IMR-90 (cell line): ENCODE measurements at regions not wholly inside any gene's neighbourhood (a gene's known extent, or its start where the extent isn't known, plus 50 kb on each side); places are given as distances from the start of the nearest gene placed in this dataset.

ENCODE experiments used
- ATAC-seq: fragments of 200-7000 bp; cut with Tn5 transposase; 2 replicates; pipeline ENCODE4 v1.9.1; 2020; ENCODE audit warnings: low read depth, mild to moderate bottlenecking, moderate library complexity
- BruUV-seq: library from RNA; stranded (reverse); fragments of 400-500 nt; replicated peaks from 2 replicates; lab custom pipeline; 2021; lab: Mats Ljungman, UMichigan
- CTCF ChIA-PET: fragments of 300-600 bp; formaldehyde crosslinking; extraction: SDS; loops from one replicate; lab custom pipeline; 2021; ENCODE audit warnings: antibody characterized with exemption; lab: Yijun Ruan, JAX
- POLR2A ChIA-PET: fragments of 300-600 bp; sonication (Branson Sonifier 250); formaldehyde crosslinking; loops from one replicate; lab custom pipeline; 2022; ENCODE audit warnings: antibody characterized with exemption; ENCODE audit not compliant: unreplicated experiment; lab: Charles Lee
- DNase-seq: peaks from one replicate; pipeline ENCODE4 v3.0.0; 2013
- H2AFZ ChIP-seq: replicated peaks from 2 replicates; pipeline ENCODE3; 2013; ENCODE audit warnings: low read length, mild to moderate bottlenecking; ENCODE audit not compliant: poor library complexity
- H2AK5ac ChIP-seq: 2 replicates; pipeline ENCODE4 v1.6.1; 2013; ENCODE audit warnings: low read depth, low read length, inconsistent platforms
- H2AK9ac ChIP-seq: replicated peaks from 2 replicates; pipeline ENCODE3; 2013; ENCODE audit warnings: mild to moderate bottlenecking, low read depth, low read length, moderate library complexity; ENCODE audit not compliant: poor library complexity
- H2BK120ac ChIP-seq: 2 replicates; pipeline ENCODE4 v1.6.1; 2013; ENCODE audit warnings: low read depth, low read length, inconsistent platforms
- H2BK15ac ChIP-seq: 3 replicates; pipeline ENCODE4 v1.6.1; 2013; ENCODE audit warnings: low read depth, low read length, inconsistent platforms
- H2BK20ac ChIP-seq: 2 replicates; pipeline ENCODE4 v1.6.1; 2013; ENCODE audit warnings: low read depth, mild to moderate bottlenecking, inconsistent platforms, low read length, moderate library complexity
- H2BK5ac ChIP-seq: 2 replicates; pipeline ENCODE4 v1.6.1; 2013; ENCODE audit warnings: mild to moderate bottlenecking, low read depth, low read length, inconsistent platforms; ENCODE audit not compliant: poor library complexity, severe bottlenecking
- H3K14ac ChIP-seq: replicated peaks from 2 replicates; pipeline ENCODE4 v1.6.1; 2013; ENCODE audit warnings: low read depth, low read length, inconsistent platforms
- H3K18ac ChIP-seq: 2 replicates; pipeline ENCODE4 v1.6.1; 2013; ENCODE audit warnings: low read depth, low read length, control low read depth
- H3K23ac ChIP-seq: 2 replicates; pipeline ENCODE4 v1.6.1; 2013; ENCODE audit warnings: low read depth, low read length, inconsistent platforms
- H3K27ac ChIP-seq: 2 replicates; pipeline ENCODE4 v1.5.1; 2013; ENCODE audit warnings: mild to moderate bottlenecking, control low read depth, low read length; ENCODE audit not compliant: insufficient read depth
- H3K27me3 ChIP-seq: 2 replicates; pipeline ENCODE4 v1.6.1; 2013; ENCODE audit warnings: low read length; ENCODE audit not compliant: control insufficient read depth, insufficient read depth
- H3K36me3 ChIP-seq: 2 replicates; pipeline ENCODE4 v1.6.1; 2013; ENCODE audit warnings: low read length, mixed read lengths; ENCODE audit not compliant: control insufficient read depth, insufficient read depth
- H3K4ac ChIP-seq: 2 replicates; pipeline ENCODE4 v1.6.1; 2013; ENCODE audit warnings: low read depth, low read length, inconsistent platforms
- H3K4me1 ChIP-seq: 2 replicates; pipeline ENCODE4 v1.6.1; 2013; ENCODE audit warnings: low read length, mixed read lengths; ENCODE audit not compliant: control insufficient read depth, insufficient read depth
- H3K4me2 ChIP-seq: 2 replicates; pipeline ENCODE4 v1.6.1; 2013; ENCODE audit warnings: low read depth, mild to moderate bottlenecking, control low read depth, low read length, moderate library complexity
- H3K4me3 ChIP-seq: 2 replicates; pipeline ENCODE4 v1.5.1; 2013; ENCODE audit warnings: low read depth, mild to moderate bottlenecking, control low read depth, low read length, moderate library complexity; ENCODE audit not compliant: insufficient read depth
- H3K56ac ChIP-seq: 2 replicates; pipeline ENCODE4 v1.6.1; 2013; ENCODE audit warnings: low read length, inconsistent platforms; ENCODE audit not compliant: insufficient read depth; ENCODE audit errors: extremely low read depth
- H3K79me1 ChIP-seq, 2 experiments: 2 replicates each; pipeline ENCODE4 v1.6.1; 2013; ENCODE audit warnings: low read length in 2 of 2, inconsistent platforms in 1 of 2, low read depth in 1 of 2
- H3K9ac ChIP-seq: 2 replicates; pipeline ENCODE4 v1.6.1; 2013; ENCODE audit warnings: low read depth, low read length, control low read depth
- H3K9me1 ChIP-seq: 2 replicates; pipeline ENCODE4 v1.6.1; 2013; ENCODE audit warnings: low read length, inconsistent platforms; ENCODE audit not compliant: insufficient read depth
- H3K9me3 ChIP-seq: 2 replicates; pipeline ENCODE4 v1.6.1; 2013; ENCODE audit warnings: low read length; ENCODE audit not compliant: control insufficient read depth, insufficient read depth
- H4K20me1 ChIP-seq: 2 replicates; pipeline ENCODE4 v1.6.1; 2013; ENCODE audit warnings: low read length, inconsistent platforms; ENCODE audit not compliant: insufficient read depth
- H4K5ac ChIP-seq: 2 replicates; pipeline ENCODE4 v1.6.1; 2013; ENCODE audit warnings: mild to moderate bottlenecking, low read depth, low read length, control low read depth
- H4K8ac ChIP-seq, 2 experiments: 2 replicates each; pipeline ENCODE4 v1.6.1; 2013; ENCODE audit warnings: low read depth in 2 of 2, low read length in 2 of 2, control low read depth in 1 of 2, inconsistent platforms in 1 of 2
- H4K91ac ChIP-seq: 2 replicates; pipeline ENCODE4 v1.6.1; 2013; ENCODE audit warnings: low read depth, low read length, inconsistent platforms; ENCODE audit not compliant: insufficient read depth
- MAFK ChIP-seq: IDR thresholded peaks from 2 replicates; pipeline ENCODE4 v1.6.1; 2012; ENCODE audit warnings: low read depth, low read length, improper control_type of control experiment
- WGBS, 2 experiments: methylation state at CpG; one replicate each; pipeline versions ENCODE4 v1.1.5 to v1.1.7; 2013; ENCODE audit warnings: missing lambda C conversion rate in 2 of 2; ENCODE audit not compliant: insufficient read length in 1 of 2; ENCODE audit errors: extremely low coverage in 2 of 2; 5-methylcytosine and 5-hydroxymethylcytosine counted together
- dilution Hi-C: fragments of 300-500 bp; cut with HindIII; formaldehyde crosslinking; loops from one replicate; pipeline ENCODE4 v1.14.3; 2018; ENCODE audit warnings: low sequenced_read_pairs; ENCODE audit not compliant: unreplicated experiment
- in situ Hi-C: fragments of 300-500 bp; cut with MboI; formaldehyde crosslinking; loops from 3 replicates; pipeline ENCODE4 v1.14.3; 2019; ENCODE audit warnings: low sequenced_read_pairs, inconsistent platforms, mixed read lengths
- intact Hi-C: fragments of 100-400 bp; cut with micrococcal nuclease; formaldehyde crosslinking; loops from 2 replicates; pipeline ENCODE4 v1.10.0; 2022
- TF ChIP-seq, protein P1 (sequence below): fragments of 150-350 bp; IDR thresholded peaks from 2 replicates; pipeline ENCODE4 v1.6.1; 2017; ENCODE audit warnings: mild to moderate bottlenecking, antibody characterized with exemption, low read length, low read depth

DNA sequence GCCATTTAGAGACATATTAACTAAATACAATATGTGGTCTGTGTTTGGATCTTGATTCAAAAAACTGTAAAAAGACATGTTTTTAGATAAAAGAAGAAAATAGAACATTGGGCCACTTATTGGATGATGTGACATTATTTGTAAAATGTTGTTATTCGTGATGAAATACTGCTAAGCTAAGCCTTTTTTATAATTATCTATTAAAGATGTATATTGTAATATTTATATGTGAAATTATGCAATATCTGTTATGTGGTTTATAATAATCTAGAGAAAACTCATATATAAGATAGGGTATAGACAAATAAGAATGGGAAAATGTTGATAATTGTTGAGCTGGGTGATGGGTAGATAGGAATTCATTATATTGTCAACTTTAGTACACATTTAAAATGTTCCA, 82.0 kb upstream of the RGS1 start:
- Histone ChIP-seq H2AK5ac (no peak overlapping the region), H4K91ac (no peak overlapping the region), H3K4me2 (no peak overlapping the region), H3K56ac (no peak overlapping the region), H3K4me3 (no peak overlapping the region), H2BK120ac (no peak overlapping the region), H2AFZ (no peak overlapping the region), H3K4ac (no peak overlapping the region), H3K9me3 (no peaks in the 10 kb centered on the region), H3K23ac (no peak overlapping the region), H2AK9ac (no peak overlapping the region), H4K20me1 (no peaks in the 10 kb centered on the region), H3K27me3 (no peaks in the 10 kb centered on the region), H2BK5ac (no peak overlapping the region), H2BK15ac (no peak overlapping the region), H3K9ac (no peak overlapping the region), H3K27ac (no peak overlapping the region), H3K4me1 (0 out of 2 replicates have a peak, but pooled peaks cover 2% of the 10 kb centered on the region), H3K14ac (no peak overlapping the region), H4K8ac (no peak overlapping the region), H2BK20ac (no peak overlapping the region), H3K18ac (no peak overlapping the region), H3K9me1 (no peaks in the 10 kb centered on the region; the same call in 1 of the 2 replicates), H3K79me1 (no peaks in the 10 kb centered on the region), H4K5ac (no peak overlapping the region), H3K36me3 (no peaks in the 10 kb centered on the region)
- ATAC-seq (no peak), DNase-seq (no peak)
- intact Hi-C loops (no loop called here), in situ Hi-C loops (no loop called here), dilution Hi-C loops (loop anchor here (25.0 kb wide), 1 partner anchor 519 kb away; no protein-coding TSS in a partner anchor)
- ChIA-PET POLR2A (no interaction called here), CTCF (interaction anchor here (1.2 kb wide), 1 partner anchor 99 kb away, joined by 3 read pairs; no protein-coding TSS in a partner anchor)
- WGBS, 2 experiments, result no CpG with 5 or more reads among the region's 1 CpG
- BruUV-seq, result no TSS peak
- TF ChIP-seq, protein P1, sequence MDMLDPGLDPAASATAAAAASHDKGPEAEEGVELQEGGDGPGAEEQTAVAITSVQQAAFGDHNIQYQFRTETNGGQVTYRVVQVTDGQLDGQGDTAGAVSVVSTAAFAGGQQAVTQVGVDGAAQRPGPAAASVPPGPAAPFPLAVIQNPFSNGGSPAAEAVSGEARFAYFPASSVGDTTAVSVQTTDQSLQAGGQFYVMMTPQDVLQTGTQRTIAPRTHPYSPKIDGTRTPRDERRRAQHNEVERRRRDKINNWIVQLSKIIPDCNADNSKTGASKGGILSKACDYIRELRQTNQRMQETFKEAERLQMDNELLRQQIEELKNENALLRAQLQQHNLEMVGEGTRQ, result no peak
- TF ChIP-seq MAFK, result peak; percentile 44
